Hematopoietic multipotent progenitor cell (in vitro differentiated cells): ENCODE measurements at regions not wholly inside any gene's neighbourhood (a gene's known extent, or its start where the extent isn't known, plus 50 kb on each side); places are given as distances from the start of the nearest gene placed in this dataset.

ENCODE experiments used
- DNase-seq, 3 donors: peaks; one replicate each; pipeline ENCODE4 v3.0.0-alpha.2; 2011 to 2015; ENCODE audit warnings: low read depth in 2 of 3, low spot score in 2 of 3

GRCh38 chr18:71597219-71597618, 946.9 kb downstream of the CBLN2 start:
- no peak for DNase-seq

- DNase-seq = no peak
These were observed 960.9 kb downstream of the CBLN2 start for GRCh38 chr18:71583252-71583651.

GRCh38 chr18:71554686-71555085, 989.5 kb downstream of the CBLN2 start:
- DNase-seq = no peak

- DNase-seq = no peak
These were observed 1002.5 kb downstream of the CBLN2 start for GRCh38 chr18:71541643-71542042.

- DNase-seq = no peak
These were observed 1014.3 kb downstream of the CBLN2 start for GRCh38 chr18:71529703-71530303.

GRCh38 chr18:71523483-71524435, 1020.4 kb downstream of the CBLN2 start:
- no peak for DNase-seq

- no peak for DNase-seq
These were observed 1038.6 kb downstream of the CBLN2 start for GRCh38 chr18:71505526-71505925.

- no peak for DNase-seq
These were observed 1040.9 kb downstream of the CBLN2 start for GRCh38 chr18:71503222-71503621.

- DNase-seq = no peak
These were observed 1058.5 kb downstream of the CBLN2 start for GRCh38 chr18:71485611-71486010.

- no peak for DNase-seq
These were observed 1072.0 kb downstream of the CBLN2 start for GRCh38 chr18:71471963-71472725.

GRCh38 chr18:71456206-71456605, 1087.9 kb downstream of the CBLN2 start:
- no peak for DNase-seq

- no peak for DNase-seq
These were observed 1093.9 kb downstream of the CBLN2 start for GRCh38 chr18:71450257-71450656.

- DNase-seq = no peak
These were observed 1100.2 kb downstream of the CBLN2 start for GRCh38 chr18:71443706-71444480.

GRCh38 chr18:71442731-71443141, 1101.4 kb downstream of the CBLN2 start:
- DNase-seq = no peak

GRCh38 chr18:71441156-71441555, 1103.0 kb downstream of the CBLN2 start:
- DNase-seq = no peak

GRCh38 chr18:71437511-71437910, 1106.6 kb downstream of the CBLN2 start:
- no peak for DNase-seq

- DNase-seq = no peak
These were observed 1110.8 kb downstream of the CBLN2 start for GRCh38 chr18:71433373-71433772.

GRCh38 chr18:71431689-71432088, 1112.5 kb downstream of the CBLN2 start:
- DNase-seq = no peak

- DNase-seq = no peak
These were observed 1113.0 kb downstream of the CBLN2 start for GRCh38 chr18:71431171-71431570.

GRCh38 chr18:71426441-71426840, 1117.7 kb downstream of the CBLN2 start:
- no peak for DNase-seq
